Hematopoietic multipotent progenitor cell treated with erythropoietin and hydrocortisone succinate and interleukin-3 and kit ligand, for 8 days (in vitro differentiated cells): ENCODE measurements at regions not wholly inside any gene's neighbourhood (a gene's known extent, or its start where the extent isn't known, plus 50 kb on each side); places are given as distances from the start of the nearest gene placed in this dataset.
A peak's percentile ranks its signal among the peaks of the same experiment; 100 is the strongest.

ENCODE experiments used
- DNase-seq: peaks from one replicate; pipeline ENCODE4 v3.0.0-alpha.2; 2015

DNA sequence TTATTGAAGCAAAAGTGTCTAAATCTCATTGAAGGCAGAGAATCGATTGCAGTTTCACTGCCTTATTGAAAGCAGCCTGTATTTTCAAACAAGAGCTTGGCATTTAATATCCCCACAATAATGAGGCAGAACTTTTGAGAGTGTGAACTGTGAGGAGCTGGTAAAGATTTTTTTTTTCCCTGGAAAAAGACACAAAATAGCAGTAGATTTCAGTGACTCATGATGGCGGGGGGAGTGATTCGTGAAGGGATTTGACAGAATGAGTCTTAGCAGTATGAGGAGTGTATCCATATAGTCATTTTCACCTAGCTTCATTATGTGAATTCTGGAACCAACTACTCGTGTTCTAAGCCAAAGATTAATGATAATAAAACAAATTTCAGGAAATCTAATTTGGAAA is 242.9 kb downstream of the ARL6IP6 start:
- no peak for DNase-seq

DNA sequence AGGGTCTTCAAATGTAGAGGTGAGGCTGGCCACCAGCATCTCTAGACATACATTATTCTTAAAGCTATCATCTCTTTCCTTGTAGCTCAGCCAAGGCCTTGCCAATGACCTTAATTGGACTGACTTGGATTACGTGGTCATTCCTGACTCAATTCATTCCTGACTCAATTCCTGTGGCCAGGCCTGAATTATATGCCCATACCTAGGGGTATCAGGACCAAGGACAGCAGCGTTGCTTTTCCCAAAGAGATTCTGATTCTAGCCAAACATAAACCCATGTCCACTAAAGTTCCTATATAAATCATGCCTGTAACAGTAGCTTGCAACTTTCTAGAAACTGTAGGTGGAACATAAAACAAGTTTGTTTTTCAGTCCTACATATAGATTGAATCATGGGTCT is 231.7 kb downstream of the ARL6IP6 start:
- no peak for DNase-seq

DNA sequence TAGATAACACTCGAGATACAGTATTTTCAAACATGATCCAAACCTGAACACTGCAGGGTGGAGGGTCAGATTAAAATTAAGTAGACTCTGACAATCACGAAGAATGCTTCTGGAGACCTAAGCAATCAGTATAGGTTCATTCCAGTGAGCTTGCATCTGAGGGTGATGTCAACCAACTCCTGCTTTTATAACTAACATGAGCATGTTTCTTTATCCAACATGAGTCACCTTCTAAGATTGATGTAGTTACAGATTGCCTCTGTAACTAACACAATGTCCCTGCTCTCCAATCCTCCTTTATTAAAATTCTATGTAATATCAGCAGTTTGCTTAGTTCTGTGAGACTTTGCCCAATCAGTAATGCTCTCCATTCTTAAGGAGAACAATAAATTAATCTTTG is 225.7 kb downstream of the ARL6IP6 start:
- no peak for DNase-seq

DNA sequence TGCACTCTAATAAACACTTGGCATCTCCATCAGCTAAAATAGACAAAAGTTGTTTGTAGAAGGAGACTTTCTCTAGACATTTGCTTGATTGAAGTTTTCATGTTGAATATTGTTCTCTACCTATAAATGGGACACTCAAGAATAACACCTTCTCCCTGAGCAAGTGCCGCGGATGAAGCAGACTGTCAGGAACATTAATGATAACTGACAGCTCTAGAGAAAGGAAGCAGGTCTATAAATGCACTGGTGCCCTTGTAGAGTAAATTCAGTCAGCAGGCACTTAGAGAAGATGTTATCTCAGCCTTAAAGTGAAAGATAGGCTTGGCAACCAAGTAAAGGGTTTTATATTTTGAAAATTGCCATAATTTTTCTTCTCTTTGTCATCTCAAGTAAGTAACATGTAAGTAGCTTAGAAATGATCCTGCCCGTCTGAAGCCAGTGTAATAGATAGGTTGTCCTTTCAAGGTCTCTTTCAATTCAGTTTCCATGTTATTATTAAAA is 224.6 kb downstream of the ARL6IP6 start:
- DNase-seq: no peak

DNA sequence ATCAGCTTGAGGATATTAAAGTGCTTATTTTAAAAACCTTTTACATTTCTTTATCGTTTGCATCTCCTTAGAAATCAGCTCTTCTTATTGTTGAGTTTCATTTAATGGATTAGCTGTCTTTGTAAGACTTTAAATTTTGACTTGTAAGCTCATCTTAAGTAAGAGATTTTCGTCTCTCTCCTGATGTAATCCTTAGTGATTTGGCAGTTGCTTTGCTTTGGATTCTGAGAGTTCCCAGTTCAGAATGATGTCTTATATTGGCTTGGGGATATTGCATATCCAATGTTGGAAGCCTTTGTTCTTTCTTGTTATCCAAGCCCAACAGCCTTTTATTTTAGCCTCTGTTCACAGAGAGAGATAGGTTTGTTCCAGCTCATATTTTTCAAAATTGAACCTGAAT is 212.1 kb downstream of the ARL6IP6 start:
- DNase-seq: no peak

DNA sequence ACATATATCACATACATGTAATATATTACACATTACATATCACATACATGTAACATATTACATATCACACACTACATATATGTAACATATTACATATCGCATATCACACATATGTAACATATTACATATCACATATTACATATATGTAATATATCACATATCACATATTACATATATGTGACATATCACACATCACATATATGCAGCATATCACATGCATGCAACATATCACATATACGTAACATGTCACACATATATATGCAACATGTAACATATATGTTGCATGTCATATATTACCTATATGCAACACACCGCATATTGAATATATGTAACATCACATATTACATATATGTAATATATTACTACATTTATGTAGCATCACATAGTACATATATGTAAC is 211.2 kb downstream of the ARL6IP6 start:
- DNase-seq: no peak

DNA sequence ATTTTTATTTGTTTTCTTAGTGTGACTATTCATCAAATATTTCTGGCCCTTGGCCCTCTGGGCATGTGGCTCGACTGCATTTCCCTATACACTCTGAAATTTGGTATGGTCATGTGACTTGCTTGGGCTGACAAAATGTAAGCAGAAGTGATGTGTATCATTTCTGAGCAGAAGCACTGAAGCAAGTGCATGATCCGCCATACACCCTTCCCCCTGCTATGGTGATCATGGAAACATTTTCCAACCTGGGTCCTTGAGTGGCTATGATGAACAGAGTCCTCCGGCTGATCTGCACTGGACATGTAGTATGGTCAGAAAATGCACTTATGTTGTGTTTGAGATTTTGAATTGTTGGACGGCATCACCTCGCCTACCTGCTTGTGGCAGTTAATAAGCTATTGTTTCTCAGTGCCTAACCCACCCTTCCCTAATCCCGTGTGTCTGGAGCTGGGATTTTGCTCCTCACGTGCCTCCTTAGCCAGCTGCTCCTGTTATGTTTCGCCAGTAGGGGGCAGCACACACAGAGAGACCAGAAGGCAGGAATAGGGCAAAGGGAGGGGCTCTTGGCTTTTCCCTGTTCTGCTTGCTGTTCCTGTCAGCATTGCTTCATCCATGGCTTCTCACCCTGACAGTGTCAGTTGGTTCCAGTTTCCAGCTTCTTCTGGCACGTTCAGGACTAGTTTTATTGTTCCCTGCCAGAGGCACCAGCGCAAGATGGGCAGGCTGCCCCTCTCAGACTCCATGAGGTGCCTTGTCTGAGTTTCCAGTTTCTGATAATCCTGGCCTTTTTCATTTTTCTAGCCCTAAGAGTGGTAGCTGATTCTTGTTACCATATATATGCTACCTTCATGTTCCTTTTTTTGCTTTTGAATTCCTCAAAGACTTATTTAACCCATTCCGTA is 207.4 kb downstream of the ARL6IP6 start:
- DNase-seq: peak; percentile 77

DNA sequence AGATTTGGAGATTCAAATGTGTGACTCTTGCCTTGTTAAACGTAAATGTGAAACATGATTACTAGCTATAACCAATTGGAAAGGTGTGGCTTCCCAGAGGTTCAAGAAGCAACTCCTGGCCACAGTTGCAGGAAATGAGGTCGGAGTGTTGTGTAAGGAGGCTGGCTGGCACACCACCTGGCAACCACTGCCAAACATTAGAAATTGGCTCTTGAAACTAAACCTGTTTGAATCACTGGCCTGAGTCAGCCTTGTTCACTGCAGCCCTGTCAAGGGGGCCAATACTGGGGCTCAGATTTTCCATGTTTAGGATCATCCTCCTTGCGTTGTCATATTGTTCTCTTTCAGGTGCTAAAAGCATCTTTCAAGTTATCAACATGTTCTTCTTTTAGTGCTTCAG is 206.3 kb downstream of the ARL6IP6 start:
- no peak for DNase-seq

DNA sequence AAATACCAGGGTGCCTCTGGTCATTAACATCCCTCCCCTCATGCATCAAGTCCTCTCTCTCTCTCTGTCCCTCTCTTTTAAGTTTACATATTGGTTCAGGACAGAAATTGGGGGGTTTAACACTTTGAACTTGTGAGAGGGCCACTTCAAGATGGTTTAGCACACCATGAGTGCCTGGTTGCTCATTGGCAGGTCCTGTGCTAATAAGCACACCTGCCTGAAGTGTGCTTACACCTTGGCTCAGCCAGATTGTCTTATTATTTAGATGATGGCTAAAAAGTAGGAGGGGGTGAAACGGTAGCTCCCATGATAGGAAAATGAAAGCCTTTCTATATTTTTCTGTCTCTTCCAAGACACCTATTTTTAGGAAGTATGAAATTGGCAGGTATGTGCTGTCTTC is 205.8 kb downstream of the ARL6IP6 start:
- no peak for DNase-seq

DNA sequence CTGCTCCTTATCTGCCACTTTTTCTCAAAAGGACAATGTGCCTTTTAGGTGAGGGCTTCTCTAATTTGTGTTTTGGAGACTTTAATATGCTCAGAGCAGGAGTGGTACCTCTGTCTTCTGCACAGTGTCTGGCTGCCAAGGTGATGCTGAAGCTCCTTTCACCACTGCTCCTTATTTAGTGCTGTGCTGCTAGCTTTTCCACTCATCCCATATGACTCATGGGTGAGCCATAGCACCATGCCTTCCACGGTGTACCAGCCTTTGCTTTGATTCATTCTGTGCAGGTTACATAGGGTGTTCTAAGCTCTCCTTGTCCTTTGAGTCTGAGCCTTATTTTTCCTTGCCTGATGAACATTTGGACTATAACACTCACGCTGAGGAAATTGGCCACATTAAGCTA is 202.4 kb downstream of the ARL6IP6 start:
- DNase-seq: no peak

DNA sequence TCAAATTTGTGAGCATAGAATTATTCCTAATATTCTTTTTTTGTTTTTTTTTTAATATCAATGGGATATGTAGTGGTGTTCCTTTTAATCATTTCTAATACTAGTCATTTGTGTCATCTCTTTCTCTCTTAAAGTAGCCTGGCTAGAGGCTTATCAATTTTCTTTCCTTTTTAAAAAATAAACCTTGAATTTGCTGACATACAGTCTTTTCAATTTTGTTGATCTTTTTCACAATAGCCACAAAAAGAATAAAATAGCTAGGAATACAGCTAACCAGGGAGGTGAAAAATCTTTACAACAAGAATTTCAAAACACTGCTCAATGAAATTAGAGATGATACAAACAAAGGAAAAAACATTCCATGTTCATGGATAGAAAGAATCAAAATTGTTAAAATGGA is 192.6 kb downstream of the ARL6IP6 start:
- no peak for DNase-seq

DNA sequence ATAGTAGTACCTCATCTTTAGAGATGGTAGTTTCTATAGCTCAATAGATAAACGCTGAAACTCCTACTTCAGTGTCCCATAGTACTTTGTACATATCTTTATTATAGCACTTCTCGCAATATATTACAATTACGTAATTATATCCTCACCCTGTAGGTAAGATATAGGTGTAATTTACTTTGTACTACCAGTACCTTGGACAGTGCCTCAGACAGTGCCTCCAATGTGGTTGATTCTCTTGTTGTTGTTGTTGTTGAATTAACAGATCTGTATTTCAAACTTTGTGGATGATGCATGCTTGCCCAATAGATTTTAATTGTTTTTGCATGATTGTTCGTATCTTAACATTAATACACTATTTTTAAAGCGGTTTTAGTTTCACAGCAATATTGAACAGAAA is 188.6 kb downstream of the ARL6IP6 start:
- no peak for DNase-seq

DNA sequence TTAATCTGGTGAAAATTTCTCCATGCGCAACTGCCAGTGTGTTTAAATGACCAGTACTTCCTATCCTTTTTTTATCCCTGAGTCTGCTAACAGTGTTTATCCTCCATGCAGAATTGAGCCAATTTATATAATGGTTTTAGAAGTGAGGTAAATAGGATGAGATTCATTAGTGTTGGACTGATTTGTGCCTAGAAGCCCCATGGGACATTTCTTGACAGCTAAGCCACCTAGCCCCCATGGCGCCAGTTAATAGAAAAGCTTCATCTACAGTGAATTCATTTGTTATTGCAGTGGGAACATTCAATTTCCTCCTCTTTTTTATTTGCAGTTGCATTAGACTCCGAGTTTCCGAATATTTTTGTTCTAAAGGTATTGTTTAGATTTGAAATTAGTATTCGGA is 175.6 kb downstream of the ARL6IP6 start:
- DNase-seq: no peak

DNA sequence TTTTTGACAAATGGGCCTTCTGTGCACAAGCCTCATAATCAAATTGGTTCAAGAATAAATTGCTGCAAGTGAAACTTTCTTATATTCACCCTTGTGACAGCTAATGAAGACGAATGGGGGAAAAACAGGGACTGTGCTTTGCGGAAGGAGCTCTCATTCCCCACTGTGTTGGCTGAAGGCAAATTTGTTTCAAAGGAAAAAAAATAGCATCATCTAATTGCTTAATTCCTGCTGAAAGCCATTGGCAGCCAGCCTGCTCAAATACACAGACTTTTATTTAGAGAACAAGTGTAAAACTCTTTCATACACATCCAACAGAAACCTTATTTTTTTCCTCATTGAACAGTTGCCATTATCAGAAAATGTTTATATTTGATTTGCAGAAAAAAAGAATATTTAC is 172.3 kb downstream of the ARL6IP6 start:
- DNase-seq: no peak

DNA sequence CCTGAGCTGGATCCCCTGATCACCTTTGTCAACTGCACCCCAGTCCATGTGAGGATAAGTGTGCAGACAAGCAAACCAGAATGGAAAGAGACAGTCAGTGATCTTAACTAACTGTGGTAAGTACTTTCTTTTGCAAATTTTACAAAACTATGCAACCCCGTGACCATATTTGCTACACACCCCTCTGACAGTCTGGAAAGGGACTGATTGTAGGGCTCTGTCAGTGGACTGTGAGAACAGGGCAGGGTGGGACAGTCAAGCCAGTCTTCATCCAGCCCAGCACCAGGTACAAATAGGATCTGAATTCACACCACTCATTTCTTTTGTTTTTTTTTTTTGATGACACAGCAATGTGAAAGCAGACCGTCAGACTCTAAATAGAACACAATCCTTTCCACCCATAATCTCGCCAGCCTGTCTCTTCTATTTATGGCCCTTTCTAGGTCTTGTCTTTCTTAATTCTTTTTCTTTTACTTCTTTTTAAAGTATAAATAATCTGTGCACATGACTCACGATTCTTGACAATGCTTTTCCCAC is 165.6 kb downstream of the ARL6IP6 start:
- no peak for DNase-seq

DNA sequence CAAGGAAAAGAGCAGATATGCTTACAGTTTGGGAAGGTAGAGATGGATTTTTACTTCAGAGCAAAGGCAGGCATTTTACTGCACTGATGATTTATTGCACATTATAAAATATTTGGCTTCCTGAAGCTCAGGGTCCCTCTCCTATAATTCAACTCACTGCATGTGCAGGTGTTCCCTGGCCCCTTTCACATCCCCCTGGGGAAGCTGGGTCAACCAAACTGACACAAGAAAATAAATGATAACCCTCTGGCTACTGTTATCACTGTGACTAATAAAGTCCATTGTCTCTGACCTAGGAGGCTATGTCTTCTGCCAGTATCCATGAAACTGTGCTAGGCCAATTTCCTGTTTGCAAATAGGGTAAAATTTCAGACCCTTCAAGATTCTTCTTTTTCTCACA is 163.1 kb downstream of the ARL6IP6 start:
- DNase-seq: no peak

DNA sequence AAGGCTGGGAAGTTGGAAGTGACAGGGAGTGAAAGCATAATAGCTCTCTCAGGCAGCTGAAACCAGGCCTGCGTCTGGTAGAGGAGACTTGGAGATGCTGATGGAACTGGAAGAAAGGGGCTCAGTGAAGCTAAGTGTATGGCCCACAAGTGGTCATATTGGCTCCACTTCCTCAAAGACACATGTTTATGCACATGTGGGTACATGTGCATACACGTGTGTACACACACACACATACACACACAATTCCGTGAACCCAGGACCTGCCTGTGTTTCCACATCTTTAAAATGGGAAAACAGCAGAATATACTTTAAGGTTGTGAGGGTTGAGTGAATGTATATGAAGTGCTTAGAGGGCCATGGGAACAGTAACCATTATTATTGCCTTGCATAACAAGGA is 160.9 kb downstream of the ARL6IP6 start:
- DNase-seq: no peak

DNA sequence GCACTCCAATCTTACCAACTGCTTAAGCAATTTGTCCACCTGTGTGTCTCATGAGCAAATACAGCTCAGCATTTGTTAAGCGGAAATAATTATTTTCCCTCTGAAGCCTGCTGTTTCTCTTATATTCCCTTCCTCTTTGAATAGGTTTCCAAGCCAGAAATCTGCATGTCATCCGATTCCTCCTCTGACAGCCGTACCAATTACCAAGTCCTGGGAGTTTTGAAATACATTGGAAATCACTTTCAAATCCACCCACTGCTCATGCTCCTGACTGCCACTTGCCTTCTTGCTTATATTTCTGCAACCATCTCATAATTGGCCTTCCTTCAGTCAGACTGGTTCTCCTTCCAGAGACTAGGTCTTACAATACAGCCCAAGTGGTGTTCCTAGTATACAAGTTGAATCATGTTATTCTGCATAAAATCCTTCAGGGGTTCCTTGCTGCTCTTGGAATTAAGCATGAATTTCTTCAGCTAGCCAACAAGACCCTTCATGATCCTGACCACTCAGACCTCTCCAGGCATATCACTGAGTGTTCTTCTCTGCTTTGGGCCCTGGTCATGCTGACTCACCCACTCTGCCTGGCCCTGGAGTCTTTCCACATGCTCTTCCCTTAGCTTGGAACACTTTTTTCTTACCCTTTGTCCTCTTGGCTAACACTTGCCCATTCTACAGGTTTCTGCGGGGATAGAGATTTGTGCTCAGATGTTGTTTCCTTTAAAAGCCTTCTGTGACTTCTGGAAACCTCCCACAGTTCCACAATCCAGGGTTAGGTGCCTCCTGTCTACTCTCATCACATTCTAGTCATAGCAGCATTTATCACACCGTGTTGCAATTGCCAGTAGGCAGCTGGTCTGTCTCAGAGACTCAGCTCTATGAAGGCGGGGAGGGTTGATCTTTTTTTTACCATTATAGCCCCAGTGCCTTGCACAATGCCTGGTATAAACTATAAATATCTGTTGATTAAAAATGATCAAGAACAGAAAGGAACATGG is 157.6 kb downstream of the ARL6IP6 start:
- DNase-seq: no peak

DNA sequence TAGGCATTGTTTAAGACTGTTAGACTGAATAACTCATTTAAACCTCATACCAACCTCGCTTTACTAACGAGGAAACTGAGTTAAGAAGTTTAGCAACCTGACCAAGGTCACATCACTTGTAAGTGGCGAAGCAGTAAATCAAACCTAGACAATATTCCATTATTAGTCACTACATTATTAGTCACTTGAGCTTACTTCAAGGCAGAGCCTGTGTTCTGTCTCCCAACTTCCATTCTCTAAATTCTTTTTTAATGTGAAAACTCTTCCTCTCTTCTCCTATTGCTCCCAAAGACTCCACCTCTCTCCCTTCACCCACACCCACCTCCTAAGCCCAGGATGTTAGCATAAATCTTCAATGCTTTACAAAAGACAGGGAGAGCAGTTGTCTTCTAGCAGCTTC is 156.5 kb downstream of the ARL6IP6 start:
- no peak for DNase-seq

DNA sequence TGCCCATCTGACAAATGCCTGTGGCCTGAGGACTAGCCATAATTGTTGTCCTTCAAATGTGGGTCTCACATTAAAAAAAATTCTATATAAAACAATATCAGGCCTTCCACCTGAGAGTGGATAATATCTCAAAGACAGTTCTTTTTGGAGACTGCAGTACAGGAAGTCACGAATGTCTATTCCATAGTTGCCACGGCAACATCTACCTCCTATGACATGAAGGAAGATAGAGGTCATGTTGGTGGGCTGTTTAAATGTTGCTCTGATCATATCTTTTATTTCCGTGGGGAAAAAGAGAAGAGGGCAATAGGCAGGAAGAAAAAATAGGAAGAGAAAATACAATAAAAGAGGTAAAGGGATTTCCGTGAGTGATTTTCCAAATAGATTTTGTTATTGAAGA is 151.8 kb downstream of the ARL6IP6 start:
- no peak for DNase-seq

DNA sequence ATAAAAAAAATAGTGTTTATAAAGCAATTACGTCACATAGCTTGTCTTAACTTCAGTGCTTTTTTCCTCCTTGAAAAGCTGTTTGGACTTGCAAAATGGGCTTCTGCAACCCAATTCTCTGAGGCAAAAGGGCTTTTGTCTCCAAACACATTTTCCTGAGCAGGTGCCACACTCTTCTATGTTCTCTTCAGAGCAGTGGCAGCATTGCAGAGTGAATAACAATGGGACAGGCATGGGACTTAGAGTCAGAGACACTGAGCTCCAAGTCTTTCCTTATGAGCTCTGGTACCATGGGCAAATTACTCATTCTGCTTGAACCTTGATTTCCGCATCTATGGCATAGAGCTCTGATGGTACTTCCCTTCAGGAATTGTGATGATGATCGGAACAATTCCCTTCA is 149.0 kb downstream of the ARL6IP6 start:
- DNase-seq: no peak

DNA sequence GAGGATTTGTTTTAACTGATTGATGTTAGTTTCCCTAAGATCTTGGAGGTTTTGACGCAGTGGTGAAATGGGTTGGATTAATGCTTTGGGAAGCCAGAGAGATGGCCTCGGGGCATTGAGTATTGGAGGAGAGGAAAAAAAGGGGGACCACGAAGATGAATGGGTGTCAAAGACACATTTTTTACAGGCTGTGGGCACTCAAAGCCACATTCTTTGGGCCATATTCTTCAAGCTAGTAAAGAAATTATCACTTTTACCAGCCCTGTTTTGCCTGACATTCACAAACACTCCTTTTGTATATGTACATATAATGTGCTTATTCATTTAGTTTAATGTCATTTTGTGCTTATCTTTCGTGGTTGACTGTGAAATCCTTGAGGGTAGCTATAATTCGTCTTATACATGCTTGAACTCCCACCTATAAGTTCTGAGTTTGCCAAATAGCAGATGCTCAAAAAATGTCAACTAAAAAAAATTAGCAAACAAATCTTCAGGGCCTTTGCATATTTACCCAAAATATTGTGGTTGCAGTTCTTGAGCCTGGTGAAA is 146.3 kb downstream of the ARL6IP6 start:
- no peak for DNase-seq

DNA sequence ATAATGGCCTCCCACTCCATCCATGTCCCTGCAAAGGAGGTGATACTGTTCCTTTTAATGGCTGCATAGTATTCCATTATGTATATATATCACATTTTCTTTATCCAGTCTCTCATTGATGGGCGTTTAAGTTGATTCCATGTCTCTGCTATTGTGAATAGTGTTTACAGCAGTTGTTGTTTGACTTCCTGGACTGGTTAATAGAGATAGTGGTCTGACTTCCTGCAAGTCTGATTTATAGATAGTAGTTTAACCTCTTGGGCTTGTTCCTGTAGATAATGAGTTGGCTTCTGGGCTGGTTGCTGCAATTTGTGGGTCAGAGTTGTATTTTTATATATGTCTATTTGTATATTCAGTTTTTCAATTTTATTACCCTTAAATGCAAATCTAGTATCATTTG is 145.4 kb downstream of the ARL6IP6 start:
- no peak for DNase-seq
